ENCODE measurements at regions not wholly inside any gene's neighbourhood (a gene's known extent, or its start where the extent isn't known, plus 50 kb on each side); places are given as distances from the start of the nearest gene placed in this dataset.

- Histone ChIP-seq H3K4me1 (peaks cover 8% of the 10 kb centered on the region), H3K36me3 (ENCODE audit: control insufficient read depth, insufficient read depth, low read length) (no peaks in the 10 kb centered on the region), H3K4me3 (ENCODE audit: low read depth, low read length) (no peak overlapping the region), H3K27me3 (replicated peaks; ENCODE audit: control insufficient read depth, insufficient read depth, low read length) (no peaks in the 10 kb centered on the region), H3K9me3 (peaks cover 4% of the 10 kb centered on the region; the same call in 1 of the 2 replicates)
- no peak for TF ChIP-seq CTCF (IDR thresholded peaks at IDR 0.05; ENCODE audit: insufficient read depth in 1 of 2, low read depth in 1 of 2, low read length in 1 of 2, severe bottlenecking in 1 of 2, unreplicated experiment in 1 of 2)
- CTCF ChIA-PET, result no interaction called here
- BruUV-seq (replicated peaks), result no TSS peak
- no peak for DNase-seq
- Mint-ChIP-seq H3K36me3 (ENCODE audit: insufficient read depth, unreplicated experiment) (no peaks in the 10 kb centered on the region), H3K4me3 (ENCODE audit: unreplicated experiment) (no peak overlapping the region), H3K9me3 (ENCODE audit: unreplicated experiment) (peaks cover 11% of the 10 kb centered on the region), H3K27ac (ENCODE audit: unreplicated experiment) (no peak overlapping the region), H3K4me1 (ENCODE audit: low read depth, unreplicated experiment) (no peaks in the 10 kb centered on the region), H3K27me3 (ENCODE audit: insufficient read depth, unreplicated experiment) (no peaks in the 10 kb centered on the region)
- POLR2A ChIA-PET, result no interaction called here
- intact Hi-C loops (cut with micrococcal nuclease; ENCODE audit: unreplicated experiment), result no loop called here
Measured at GRCh38 chr19:30311911-30312310, 60.3 kb upstream of the ZNF536 start.

GRCh38 chr19:30312582-30313352 is 59.4 kb upstream of the ZNF536 start:
- Mint-ChIP-seq H3K4me1 (ENCODE audit: low read depth, unreplicated experiment) (peaks cover 2% of the 10 kb centered on the region), H3K36me3 (ENCODE audit: insufficient read depth, unreplicated experiment) (no peaks in the 10 kb centered on the region), H3K9me3 (ENCODE audit: unreplicated experiment) (peaks cover 11% of the 10 kb centered on the region), H3K4me3 (ENCODE audit: unreplicated experiment) (no peak overlapping the region), H3K27me3 (ENCODE audit: insufficient read depth, unreplicated experiment) (no peaks in the 10 kb centered on the region), H3K27ac (ENCODE audit: unreplicated experiment) (no peak overlapping the region)
- Histone ChIP-seq H3K9me3 (peaks cover 4% of the 10 kb centered on the region; the same call in 1 of the 2 replicates), H3K4me1 (peaks cover 8% of the 10 kb centered on the region), H3K4me3 (ENCODE audit: low read depth, low read length) (no peak overlapping the region), H3K27me3 (replicated peaks; ENCODE audit: control insufficient read depth, insufficient read depth, low read length) (no peaks in the 10 kb centered on the region), H3K36me3 (ENCODE audit: control insufficient read depth, insufficient read depth, low read length) (no peaks in the 10 kb centered on the region)
- BruUV-seq (replicated peaks), result no TSS peak
- ChIA-PET POLR2A (no interaction called here), CTCF (no interaction called here)
- TF ChIP-seq CTCF (IDR thresholded peaks at IDR 0.05; ENCODE audit: insufficient read depth in 1 of 2, low read depth in 1 of 2, low read length in 1 of 2, severe bottlenecking in 1 of 2, unreplicated experiment in 1 of 2), result no peak
- DNase-seq, result no peak
- intact Hi-C loops (cut with micrococcal nuclease; ENCODE audit: unreplicated experiment), result no loop called here

- POLR2A ChIA-PET, result no interaction called here
- no peak for DNase-seq
- BruUV-seq (replicated peaks), result no TSS peak
- Mint-ChIP-seq H3K27me3 (ENCODE audit: insufficient read depth, unreplicated experiment) (no peaks in the 10 kb centered on the region), H3K4me3 (ENCODE audit: unreplicated experiment) (no peak overlapping the region), H3K36me3 (ENCODE audit: insufficient read depth, unreplicated experiment) (no peaks in the 10 kb centered on the region), H3K27ac (ENCODE audit: unreplicated experiment) (no peak overlapping the region), H3K4me1 (ENCODE audit: low read depth, unreplicated experiment) (peaks cover 8% of the 10 kb centered on the region), H3K9me3 (ENCODE audit: unreplicated experiment) (peaks cover 11% of the 10 kb centered on the region)
- Histone ChIP-seq H3K4me1 (peaks cover 8% of the 10 kb centered on the region), H3K36me3 (ENCODE audit: control insufficient read depth, insufficient read depth, low read length) (no peaks in the 10 kb centered on the region), H3K27me3 (replicated peaks; ENCODE audit: control insufficient read depth, insufficient read depth, low read length) (no peaks in the 10 kb centered on the region), H3K4me3 (ENCODE audit: low read depth, low read length) (no peak overlapping the region), H3K9me3 (peaks cover 4% of the 10 kb centered on the region; the same call in 1 of the 2 replicates)
- CTCF ChIA-PET, result no interaction called here
- no peak for TF ChIP-seq CTCF (IDR thresholded peaks at IDR 0.05; ENCODE audit: insufficient read depth in 1 of 2, low read depth in 1 of 2, low read length in 1 of 2, severe bottlenecking in 1 of 2, unreplicated experiment in 1 of 2)
- intact Hi-C loops (cut with micrococcal nuclease; ENCODE audit: unreplicated experiment), result no loop called here
Measured at GRCh38 chr19:30313353-30313750, 58.8 kb upstream of the ZNF536 start.
